Nephron progenitor cell (in vitro differentiated cells): ENCODE measurements at regions not wholly inside any gene's neighbourhood (a gene's known extent, or its start where the extent isn't known, plus 50 kb on each side); places are given as distances from the start of the nearest gene placed in this dataset.
"Not testable (repeated sequence)": the region's sequence is repeated elsewhere in the genome, so short reads cannot be mapped to it uniquely, and the experiment has no call there.

Source experiments
- DNase-seq: peaks from one replicate; pipeline ENCODE4 v3.0.0; 2021
- H3K27ac Mint-ChIP-seq: 2 replicates; pipeline ENCODE4 v1.8.0; 2021; ENCODE audit warnings: mild to moderate bottlenecking, moderate library complexity, mixed read lengths
- H3K27me3 Mint-ChIP-seq: 2 replicates; pipeline ENCODE4 v1.8.0; 2021; ENCODE audit warnings: mild to moderate bottlenecking, low read depth, mixed read lengths; ENCODE audit not compliant: poor library complexity
- H3K36me3 Mint-ChIP-seq: 2 replicates; pipeline ENCODE4 v1.8.0; 2021; ENCODE audit warnings: low read depth, mixed read lengths
- H3K4me1 Mint-ChIP-seq: 2 replicates; pipeline ENCODE4 v1.8.0; 2021; ENCODE audit warnings: mixed read lengths
- H3K4me3 Mint-ChIP-seq: 2 replicates; pipeline ENCODE4 v1.8.0; 2021; ENCODE audit warnings: mild to moderate bottlenecking, moderate library complexity, mixed read lengths
- H3K9me3 Mint-ChIP-seq: 2 replicates; pipeline ENCODE4 v1.8.0; 2021; ENCODE audit warnings: mild to moderate bottlenecking, moderate library complexity, mixed read lengths

DNA sequence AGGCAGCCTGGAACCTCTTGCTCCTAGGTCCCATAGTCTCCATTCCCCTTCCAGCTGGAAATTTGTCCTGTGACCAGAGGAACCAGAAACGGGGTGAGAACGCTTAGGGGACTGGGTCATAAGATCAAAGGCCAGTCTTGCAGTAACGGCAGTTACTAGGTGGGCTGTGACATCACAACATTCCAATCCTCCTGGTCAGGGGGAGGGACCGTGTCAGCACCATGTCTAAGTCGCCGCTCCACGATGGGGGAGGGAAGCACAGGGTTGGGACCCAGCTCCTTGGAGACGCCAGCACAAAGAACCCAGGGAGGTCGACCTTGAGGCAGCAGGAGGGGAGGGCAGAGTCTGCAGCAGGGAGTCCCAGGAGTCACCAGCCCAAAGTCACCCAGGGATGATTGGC lies 158.3 kb downstream of the GOLGA6L22 start:
- not testable (repeated sequence) for H3K9me3 Mint-ChIP-seq, H3K27me3 Mint-ChIP-seq, H3K4me1 Mint-ChIP-seq, H3K36me3 Mint-ChIP-seq, DNase-seq, H3K27ac Mint-ChIP-seq, H3K4me3 Mint-ChIP-seq

DNA sequence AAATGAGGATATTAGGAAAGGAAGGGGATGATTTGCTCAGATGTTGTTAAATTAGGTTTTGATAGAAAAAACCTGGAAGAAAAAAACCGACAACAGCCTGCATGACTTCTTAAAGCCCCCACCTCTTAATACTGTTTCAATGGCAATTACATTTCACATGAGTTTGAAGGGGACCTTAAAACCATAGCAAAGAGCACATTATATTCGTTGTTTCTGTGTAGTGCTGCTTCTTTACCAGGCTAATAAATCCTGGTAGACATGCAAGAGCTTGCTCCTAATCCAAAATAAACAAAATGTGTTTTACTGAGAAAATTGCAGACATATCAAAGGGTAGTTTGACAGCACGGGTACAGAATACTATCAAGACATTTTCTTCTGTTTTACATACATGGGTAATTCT lies 154.7 kb upstream of the NIPA1 start:
- H3K27ac Mint-ChIP-seq, DNase-seq, H3K4me3 Mint-ChIP-seq, H3K4me1 Mint-ChIP-seq, H3K27me3 Mint-ChIP-seq, H3K9me3 Mint-ChIP-seq, H3K36me3 Mint-ChIP-seq: not testable (repeated sequence)

DNA sequence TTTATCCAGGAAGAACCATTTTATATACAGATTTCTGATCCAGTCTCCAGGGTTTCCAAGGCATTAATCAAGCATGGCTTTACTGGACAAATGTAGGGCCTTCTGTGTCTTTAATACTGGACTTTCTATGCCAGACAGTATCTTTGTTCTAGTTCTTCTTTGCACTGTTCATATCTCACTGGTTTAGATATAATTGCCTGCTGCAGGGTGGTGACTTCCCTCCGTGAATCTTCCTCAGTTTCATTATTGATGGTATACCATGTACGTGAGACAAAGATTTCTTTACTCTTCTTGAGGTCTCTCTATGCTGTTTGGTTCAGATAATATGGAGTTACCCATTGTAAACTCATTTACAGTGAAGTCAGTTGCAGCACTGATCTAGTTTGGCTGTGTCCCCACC lies 146.5 kb upstream of the NIPA1 start:
- H3K4me3 Mint-ChIP-seq, H3K27ac Mint-ChIP-seq, H3K27me3 Mint-ChIP-seq, H3K4me1 Mint-ChIP-seq, H3K36me3 Mint-ChIP-seq, DNase-seq, H3K9me3 Mint-ChIP-seq: not testable (repeated sequence)

DNA sequence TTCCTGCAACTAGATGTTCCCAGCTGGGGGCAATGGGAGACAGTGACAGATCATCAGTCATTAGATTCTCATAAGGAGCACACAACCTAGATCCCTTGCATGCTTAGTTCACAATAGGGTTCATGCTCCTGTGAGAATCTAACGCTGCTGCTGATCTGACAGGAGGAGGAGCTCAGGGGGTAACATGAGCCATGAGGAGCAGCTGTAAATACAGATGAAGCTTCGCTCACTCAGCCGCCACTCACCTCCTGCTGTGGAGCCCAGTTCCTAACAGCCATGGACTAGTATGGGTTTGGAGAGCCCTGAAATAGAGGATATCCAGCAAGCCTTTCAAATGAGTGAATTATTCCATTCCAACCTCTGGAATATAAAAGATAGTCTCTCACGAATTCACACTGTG lies 137.0 kb upstream of the NIPA1 start:
- H3K4me1 Mint-ChIP-seq, DNase-seq, H3K4me3 Mint-ChIP-seq, H3K27me3 Mint-ChIP-seq, H3K36me3 Mint-ChIP-seq, H3K27ac Mint-ChIP-seq: not testable (repeated sequence)
- H3K9me3 Mint-ChIP-seq: peaks cover 26% of the 10 kb centered on the region

DNA sequence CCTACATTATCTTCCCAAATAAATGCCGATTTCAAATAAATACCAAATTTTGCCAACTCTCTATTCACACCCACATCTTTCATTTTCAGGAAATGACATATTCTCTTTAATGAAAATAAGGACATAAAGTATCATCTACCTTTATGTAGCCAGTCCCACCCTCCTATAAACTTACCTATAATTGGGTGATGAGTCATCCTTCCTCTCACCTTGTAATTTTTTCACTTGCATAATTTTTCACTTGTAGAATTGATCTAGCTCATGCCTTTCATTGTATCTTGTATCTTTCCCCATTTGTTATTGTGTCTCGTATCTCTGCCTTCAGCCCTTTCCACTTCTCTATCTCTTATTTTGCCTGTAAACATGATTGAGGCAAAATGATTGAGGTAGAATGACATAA lies 135.3 kb upstream of the NIPA1 start:
- not testable (repeated sequence) for H3K4me1 Mint-ChIP-seq, DNase-seq, H3K4me3 Mint-ChIP-seq, H3K27ac Mint-ChIP-seq, H3K36me3 Mint-ChIP-seq, H3K27me3 Mint-ChIP-seq
- peaks cover 26% of the 10 kb centered on the region for H3K9me3 Mint-ChIP-seq

DNA sequence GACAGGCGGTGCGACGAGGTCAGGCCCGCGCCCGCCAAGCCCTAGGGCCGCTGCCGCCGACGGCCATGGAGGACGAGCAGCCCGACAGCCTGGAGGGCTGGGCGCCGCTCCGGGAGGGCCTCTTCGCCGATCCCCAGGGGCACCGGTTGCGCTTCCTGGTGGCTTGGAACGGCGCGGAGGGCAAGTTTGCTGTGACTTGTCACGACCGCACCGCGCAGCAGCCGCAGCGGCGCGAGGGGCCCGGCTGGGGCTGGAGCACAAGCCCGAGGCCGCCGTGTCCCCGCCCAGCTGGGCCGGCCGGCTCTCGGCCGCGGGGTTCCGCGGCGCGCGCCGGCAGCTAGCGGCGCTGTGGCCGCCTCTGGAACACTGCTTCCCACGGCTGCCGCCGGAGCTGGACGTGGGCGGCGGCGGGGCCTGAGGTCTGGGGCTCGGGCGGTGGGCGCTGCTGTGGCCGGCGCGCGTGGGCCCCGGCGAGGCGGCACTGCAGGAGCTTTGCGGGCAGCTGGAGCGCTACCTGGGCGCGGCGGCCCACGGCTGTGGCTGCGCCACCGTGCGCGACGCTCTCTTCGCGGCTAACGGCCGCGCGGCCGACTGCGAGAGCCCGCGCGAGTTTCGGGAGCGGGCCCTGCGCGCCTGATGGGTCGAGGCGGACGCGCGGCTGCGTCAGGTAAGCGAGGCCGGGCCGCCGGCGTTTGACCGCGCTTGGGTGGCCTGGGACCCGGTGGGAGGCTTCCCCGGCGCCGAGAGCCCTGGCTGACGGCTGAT lies 122.0 kb upstream of the NIPA1 start:
- H3K4me1 Mint-ChIP-seq, H3K27ac Mint-ChIP-seq, H3K36me3 Mint-ChIP-seq, H3K4me3 Mint-ChIP-seq, H3K9me3 Mint-ChIP-seq: not testable (repeated sequence)
- peak; percentile 55 for DNase-seq
- peaks cover 24% of the 10 kb centered on the region for H3K27me3 Mint-ChIP-seq

DNA sequence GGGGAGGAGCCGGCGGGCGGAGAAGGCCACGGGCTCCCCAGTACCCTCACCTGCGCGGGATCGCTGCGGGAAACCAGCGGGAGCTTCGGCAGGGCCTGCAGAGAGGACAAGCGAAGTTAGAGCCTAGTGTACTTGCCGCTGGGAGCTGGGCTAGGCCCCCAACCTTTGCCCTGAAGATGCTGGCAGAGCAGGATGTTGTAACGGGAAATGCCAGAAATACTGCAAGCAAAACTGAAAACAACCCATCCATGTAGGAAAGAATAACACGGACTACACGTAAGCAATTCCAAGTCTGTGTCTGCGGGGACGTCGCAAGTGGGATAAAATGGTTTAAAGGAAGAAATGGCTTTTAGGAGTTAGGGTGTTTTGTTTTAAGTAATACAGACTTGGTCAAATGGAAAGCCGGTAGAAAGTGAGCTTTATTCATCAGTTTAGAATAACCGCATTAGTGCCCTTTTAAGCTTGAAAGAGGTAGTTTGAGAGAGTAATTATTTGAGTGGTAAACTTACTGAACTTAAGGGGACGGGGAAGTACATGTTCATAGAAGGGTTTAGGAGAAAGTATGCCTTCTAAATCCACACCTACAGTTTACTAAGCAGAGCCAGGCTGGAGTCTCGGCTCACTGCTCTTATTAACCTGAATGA lies 121.3 kb upstream of the NIPA1 start:
- H3K36me3 Mint-ChIP-seq, DNase-seq, H3K4me1 Mint-ChIP-seq, H3K9me3 Mint-ChIP-seq, H3K27ac Mint-ChIP-seq: not testable (repeated sequence)
- peak overlapping the region; percentile 80 for H3K4me3 Mint-ChIP-seq
- H3K27me3 Mint-ChIP-seq: peaks cover 24% of the 10 kb centered on the region

DNA sequence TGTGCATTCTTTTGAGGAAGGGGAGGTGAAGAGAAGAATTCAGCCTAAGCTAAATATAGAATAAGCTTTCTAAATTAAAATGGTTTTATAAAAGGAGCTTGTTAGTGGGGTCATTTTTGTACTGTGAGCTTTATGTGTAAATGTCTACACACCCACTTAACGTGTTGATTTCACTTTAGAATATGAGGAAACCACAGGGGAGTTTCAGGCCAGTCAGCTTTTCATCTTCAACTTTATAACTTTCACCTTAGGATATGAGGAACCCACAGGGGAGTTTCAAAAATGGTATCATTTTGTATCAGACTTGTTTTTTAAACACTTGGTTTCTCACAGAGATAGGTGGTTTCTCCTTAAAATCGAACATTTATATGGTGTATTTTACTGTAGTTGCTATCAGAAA lies 120.7 kb upstream of the NIPA1 start:
- H3K36me3 Mint-ChIP-seq, DNase-seq, H3K9me3 Mint-ChIP-seq, H3K27ac Mint-ChIP-seq, H3K4me1 Mint-ChIP-seq: not testable (repeated sequence)
- Mint-ChIP-seq H3K27me3 (peaks cover 24% of the 10 kb centered on the region), H3K4me3 (peak overlapping the region; percentile 80)

DNA sequence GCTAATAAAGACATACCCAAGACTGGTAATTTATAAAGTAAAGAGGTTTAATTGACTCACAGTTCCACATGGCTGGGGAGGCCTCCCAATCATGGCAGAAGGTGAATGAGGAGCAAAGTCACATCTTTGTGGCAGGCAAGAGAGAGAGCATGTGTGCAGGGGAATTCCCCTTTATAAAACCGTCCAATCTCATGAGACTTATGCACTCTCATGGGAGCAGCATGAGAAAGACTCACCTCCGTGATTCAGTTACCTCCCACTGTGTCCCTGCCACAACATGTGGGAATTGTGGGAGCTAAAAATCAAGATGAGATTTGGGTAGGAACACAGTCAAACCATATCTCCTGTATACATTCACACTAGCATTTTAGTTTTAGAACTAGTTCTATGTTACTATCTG lies 101.7 kb upstream of the NIPA1 start:
- H3K27me3 Mint-ChIP-seq, H3K27ac Mint-ChIP-seq, H3K4me1 Mint-ChIP-seq, H3K9me3 Mint-ChIP-seq, H3K4me3 Mint-ChIP-seq, H3K36me3 Mint-ChIP-seq, DNase-seq: not testable (repeated sequence)

DNA sequence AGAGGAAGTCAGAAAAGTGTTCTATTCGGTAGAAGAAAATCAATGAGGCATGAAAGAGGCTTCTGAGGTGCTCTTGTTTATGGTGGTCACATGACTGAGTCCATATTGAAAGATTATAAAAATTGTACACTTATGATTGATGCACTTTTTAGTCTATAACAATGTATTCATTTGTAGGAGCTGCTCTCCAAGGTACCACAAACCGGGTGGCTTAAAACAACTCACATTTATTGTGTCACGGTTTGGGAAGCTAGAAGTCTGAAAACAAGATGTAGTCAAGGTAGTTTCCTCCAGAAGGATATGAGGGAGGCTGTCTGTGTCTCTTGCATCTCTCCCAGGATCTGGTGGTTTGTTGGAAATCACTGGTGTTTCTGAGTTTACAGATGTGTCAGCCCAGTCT lies 86.6 kb upstream of the NIPA1 start:
- not testable (repeated sequence) for H3K27me3 Mint-ChIP-seq, H3K4me1 Mint-ChIP-seq, H3K9me3 Mint-ChIP-seq, H3K27ac Mint-ChIP-seq, DNase-seq, H3K36me3 Mint-ChIP-seq, H3K4me3 Mint-ChIP-seq

DNA sequence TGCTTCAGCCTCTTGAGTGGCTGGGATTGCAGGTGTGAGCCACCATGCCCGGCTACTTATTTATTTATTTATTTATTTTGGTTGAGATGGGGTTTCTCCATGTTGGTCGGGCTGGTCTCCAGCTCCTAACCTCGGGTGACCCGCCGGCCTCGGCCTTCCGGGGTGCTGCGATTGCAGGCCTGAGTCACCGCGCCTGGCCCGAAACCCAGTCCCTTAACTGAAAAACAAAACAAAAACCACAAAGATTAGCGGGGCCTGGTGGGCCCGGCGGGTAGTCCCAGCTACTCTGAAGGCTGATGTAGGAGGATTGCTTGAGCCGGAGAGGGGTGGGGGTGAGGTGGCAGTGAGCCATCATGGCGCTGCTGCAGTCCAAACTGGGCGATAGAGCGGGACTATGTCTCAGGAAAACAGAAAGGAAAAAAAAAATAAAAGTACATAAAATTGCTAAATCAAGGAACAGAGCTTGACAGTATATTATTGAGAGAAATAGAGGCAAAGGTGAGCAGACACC lies 75.6 kb upstream of the NIPA1 start:
- not testable (repeated sequence) for H3K27ac Mint-ChIP-seq

DNA sequence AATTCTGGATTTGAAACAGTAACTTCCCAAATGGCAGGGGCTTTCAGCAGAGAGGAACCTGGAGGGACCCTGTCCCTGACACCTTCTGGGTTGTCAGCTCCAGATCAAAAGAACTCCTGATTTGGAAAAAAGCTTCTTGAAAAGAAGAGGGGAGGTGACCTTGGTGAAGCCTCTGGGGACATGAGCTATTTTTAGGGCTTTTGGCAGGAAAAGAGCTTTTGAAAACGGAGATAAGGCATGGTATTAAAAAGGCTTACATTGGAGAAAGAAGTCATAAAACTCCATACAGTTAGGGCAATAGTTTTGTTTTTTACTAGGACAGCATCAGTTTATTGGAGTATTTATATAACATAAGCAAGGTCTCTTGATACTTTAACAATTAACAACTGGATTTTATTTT lies 72.5 kb upstream of the NIPA1 start:
- H3K4me3 Mint-ChIP-seq, H3K4me1 Mint-ChIP-seq, H3K9me3 Mint-ChIP-seq, H3K36me3 Mint-ChIP-seq, DNase-seq, H3K27ac Mint-ChIP-seq, H3K27me3 Mint-ChIP-seq: not testable (repeated sequence)

More for the DNA sequence above, 75.6 kb upstream of the NIPA1 start:
- not testable (repeated sequence) for H3K4me1 Mint-ChIP-seq, H3K27me3 Mint-ChIP-seq, DNase-seq, H3K36me3 Mint-ChIP-seq, H3K4me3 Mint-ChIP-seq
- H3K9me3 Mint-ChIP-seq: peaks cover 12% of the 10 kb centered on the region

DNA sequence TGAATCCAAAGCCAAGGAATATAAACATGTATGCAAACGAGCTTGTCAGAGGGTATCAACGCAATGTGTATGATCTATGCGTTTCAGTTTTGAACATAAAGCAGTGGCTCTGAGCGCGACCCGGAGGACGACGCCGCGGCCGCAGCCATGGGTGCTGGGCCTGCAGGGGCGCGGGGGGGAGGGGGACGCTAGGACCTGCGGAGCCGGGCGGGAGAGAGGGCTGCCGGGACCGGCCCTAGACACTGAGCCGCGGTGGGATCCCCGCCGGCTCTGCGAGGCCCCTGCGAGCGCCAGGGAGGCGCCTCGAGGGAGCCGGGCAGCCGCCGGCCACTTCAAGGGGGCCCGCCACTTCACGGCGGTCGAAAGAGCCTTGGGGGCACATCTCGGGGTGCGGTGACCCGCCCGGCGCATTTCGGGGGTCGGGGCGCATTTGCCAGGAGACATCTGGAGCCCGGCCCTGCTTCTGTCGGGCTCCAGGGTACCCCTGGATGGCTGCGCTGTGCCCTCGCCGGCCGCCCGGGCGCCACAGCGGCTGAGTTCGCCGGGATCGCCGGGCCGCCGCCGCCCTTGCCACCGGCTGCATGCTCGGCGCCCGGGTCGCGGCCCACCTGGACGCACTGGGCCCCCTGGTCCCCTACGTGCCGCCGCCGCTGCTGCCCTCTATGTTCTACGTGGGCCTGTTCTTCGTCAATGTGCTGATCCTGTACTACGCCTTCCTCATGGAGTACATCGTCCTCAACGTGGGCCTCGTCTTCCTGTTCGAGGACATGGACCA lies 71.9 kb upstream of the NIPA1 start:
- not testable (repeated sequence) for H3K27ac Mint-ChIP-seq, H3K4me3 Mint-ChIP-seq, DNase-seq, H3K27me3 Mint-ChIP-seq, H3K36me3 Mint-ChIP-seq, H3K9me3 Mint-ChIP-seq, H3K4me1 Mint-ChIP-seq

DNA sequence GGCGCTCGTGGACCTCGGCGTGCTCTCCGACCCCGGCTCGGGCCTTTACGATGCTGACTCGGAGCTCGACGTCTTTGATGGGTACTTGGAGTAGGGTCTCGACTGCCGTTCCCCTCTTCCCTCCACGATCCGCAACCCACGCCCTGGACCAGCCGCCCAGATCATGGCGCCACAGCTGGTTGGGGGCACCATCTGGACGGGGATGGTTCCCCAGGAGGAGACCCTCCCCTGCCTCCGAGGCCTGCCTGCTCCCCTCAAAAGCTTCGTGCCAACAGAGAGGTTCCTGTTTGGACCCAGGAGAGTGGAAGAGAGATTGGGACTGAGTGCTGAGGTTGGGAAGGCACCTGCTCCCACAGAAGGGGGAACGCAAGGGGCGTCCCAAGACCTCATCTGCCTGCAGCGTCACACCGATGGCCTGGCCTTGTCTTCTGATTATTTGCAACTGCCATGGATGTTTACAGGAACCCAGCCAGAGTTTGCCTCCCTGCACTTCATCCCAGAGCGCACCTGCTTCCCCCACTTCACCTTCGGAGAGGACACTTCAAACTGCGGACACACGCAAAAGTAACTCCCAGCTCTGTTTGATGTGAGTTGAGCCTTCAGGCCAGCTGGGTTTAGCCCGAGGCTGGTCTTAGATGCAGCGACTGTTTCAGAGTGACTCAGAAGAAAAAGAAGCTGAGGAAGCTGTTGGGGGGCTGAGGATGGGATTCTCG lies 71.2 kb upstream of the NIPA1 start:
- H3K4me3 Mint-ChIP-seq: not testable (repeated sequence)

More for the DNA sequence above, 71.2 kb upstream of the NIPA1 start:
- not testable (repeated sequence) for H3K36me3 Mint-ChIP-seq, H3K4me1 Mint-ChIP-seq, H3K27ac Mint-ChIP-seq, H3K27me3 Mint-ChIP-seq, DNase-seq, H3K9me3 Mint-ChIP-seq
